ENCODE measurements at regions not wholly inside any gene's neighbourhood (a gene's known extent, or its start where the extent isn't known, plus 50 kb on each side); places are given as distances from the start of the nearest gene placed in this dataset.

DNA sequence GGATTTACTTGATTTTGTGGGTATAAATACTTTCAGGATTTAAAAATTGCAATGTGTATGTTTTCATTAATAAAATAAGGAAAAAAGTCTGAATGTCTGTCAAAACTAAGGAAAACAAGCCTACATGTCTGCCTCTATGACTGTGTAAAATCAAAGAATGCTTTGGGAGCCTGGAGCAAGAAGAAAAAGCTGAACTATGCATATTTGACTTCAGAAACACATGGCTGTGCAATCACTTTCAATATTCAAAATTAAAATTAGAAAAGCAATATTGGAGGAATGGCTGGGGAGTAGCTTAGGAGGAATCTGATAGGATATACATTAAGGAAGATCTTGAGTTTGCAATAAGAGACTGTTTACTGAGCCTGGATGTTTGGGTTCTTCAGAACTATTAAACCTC, 147.1 kb downstream of the ADAM29 start:
- TF ChIP-seq CTCF (IDR thresholded peaks at IDR 0.05): no peak
- TF ChIP-seq, protein P1, sequence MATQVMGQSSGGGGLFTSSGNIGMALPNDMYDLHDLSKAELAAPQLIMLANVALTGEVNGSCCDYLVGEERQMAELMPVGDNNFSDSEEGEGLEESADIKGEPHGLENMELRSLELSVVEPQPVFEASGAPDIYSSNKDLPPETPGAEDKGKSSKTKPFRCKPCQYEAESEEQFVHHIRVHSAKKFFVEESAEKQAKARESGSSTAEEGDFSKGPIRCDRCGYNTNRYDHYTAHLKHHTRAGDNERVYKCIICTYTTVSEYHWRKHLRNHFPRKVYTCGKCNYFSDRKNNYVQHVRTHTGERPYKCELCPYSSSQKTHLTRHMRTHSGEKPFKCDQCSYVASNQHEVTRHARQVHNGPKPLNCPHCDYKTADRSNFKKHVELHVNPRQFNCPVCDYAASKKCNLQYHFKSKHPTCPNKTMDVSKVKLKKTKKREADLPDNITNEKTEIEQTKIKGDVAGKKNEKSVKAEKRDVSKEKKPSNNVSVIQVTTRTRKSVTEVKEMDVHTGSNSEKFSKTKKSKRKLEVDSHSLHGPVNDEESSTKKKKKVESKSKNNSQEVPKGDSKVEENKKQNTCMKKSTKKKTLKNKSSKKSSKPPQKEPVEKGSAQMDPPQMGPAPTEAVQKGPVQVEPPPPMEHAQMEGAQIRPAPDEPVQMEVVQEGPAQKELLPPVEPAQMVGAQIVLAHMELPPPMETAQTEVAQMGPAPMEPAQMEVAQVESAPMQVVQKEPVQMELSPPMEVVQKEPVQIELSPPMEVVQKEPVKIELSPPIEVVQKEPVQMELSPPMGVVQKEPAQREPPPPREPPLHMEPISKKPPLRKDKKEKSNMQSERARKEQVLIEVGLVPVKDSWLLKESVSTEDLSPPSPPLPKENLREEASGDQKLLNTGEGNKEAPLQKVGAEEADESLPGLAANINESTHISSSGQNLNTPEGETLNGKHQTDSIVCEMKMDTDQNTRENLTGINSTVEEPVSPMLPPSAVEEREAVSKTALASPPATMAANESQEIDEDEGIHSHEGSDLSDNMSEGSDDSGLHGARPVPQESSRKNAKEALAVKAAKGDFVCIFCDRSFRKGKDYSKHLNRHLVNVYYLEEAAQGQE (IDR thresholded peaks at IDR 0.05): no peak
